ENCODE measurements at regions not wholly inside any gene's neighbourhood (a gene's known extent, or its start where the extent isn't known, plus 50 kb on each side); places are given as distances from the start of the nearest gene placed in this dataset.

- no peak for TF ChIP-seq CTCF (IDR thresholded peaks at IDR 0.05; ENCODE audit: insufficient read depth, low read depth, low read length, missing control alignments)
- DNase-seq (ENCODE audit: low read depth) = no peak
- no peak overlapping the region for H3K4me3 ChIP-seq (ENCODE audit: low read length)
These were observed 74.7 kb upstream of the GATB start for GRCh38 chr4:151835467-151835866.

- DNase-seq (ENCODE audit: low read depth) = no peak
- H3K4me3 ChIP-seq (ENCODE audit: low read length) = no peak overlapping the region
- no peak for TF ChIP-seq CTCF (IDR thresholded peaks at IDR 0.05; ENCODE audit: insufficient read depth, low read depth, low read length, missing control alignments)
These were observed 72.4 kb upstream of the GATB start for GRCh38 chr4:151833174-151833573.

GRCh38 chr4:151831526-151831925 is 70.7 kb upstream of the GATB start:
- DNase-seq (ENCODE audit: low read depth) = no peak

GRCh38 chr4:151830168-151830567 is 69.4 kb upstream of the GATB start:
- no peak for DNase-seq (ENCODE audit: low read depth)
- no peak for TF ChIP-seq CTCF (IDR thresholded peaks at IDR 0.05; ENCODE audit: insufficient read depth, low read depth, low read length, missing control alignments)
- no peak overlapping the region for H3K4me3 ChIP-seq (ENCODE audit: low read length)

More at GRCh38 chr4:151831526-151831925, 70.7 kb upstream of the GATB start:
- H3K4me3 ChIP-seq (ENCODE audit: low read length) = no peak overlapping the region
- TF ChIP-seq CTCF (IDR thresholded peaks at IDR 0.05; ENCODE audit: insufficient read depth, low read depth, low read length, missing control alignments) = no peak

GRCh38 chr4:151829309-151829708 is 68.5 kb upstream of the GATB start:
- H3K4me3 ChIP-seq (ENCODE audit: low read length) = no peak overlapping the region
- no peak for DNase-seq (ENCODE audit: low read depth)
- no peak for TF ChIP-seq CTCF (IDR thresholded peaks at IDR 0.05; ENCODE audit: insufficient read depth, low read depth, low read length, missing control alignments)

GRCh38 chr4:151824656-151825055 is 63.8 kb upstream of the GATB start:
- no peak for TF ChIP-seq CTCF (IDR thresholded peaks at IDR 0.05; ENCODE audit: insufficient read depth, low read depth, low read length, missing control alignments)
- no peak for DNase-seq (ENCODE audit: low read depth)
- no peak overlapping the region for H3K4me3 ChIP-seq (ENCODE audit: low read length)

GRCh38 chr4:151822331-151822730 is 61.5 kb upstream of the GATB start:
- no peak for TF ChIP-seq CTCF (IDR thresholded peaks at IDR 0.05; ENCODE audit: insufficient read depth, low read depth, low read length, missing control alignments)
- no peak for DNase-seq (ENCODE audit: low read depth)
- H3K4me3 ChIP-seq (ENCODE audit: low read length) = no peak overlapping the region

All from epithelial cell of esophagus (primary cell).